Iris pigment epithelial cell (primary cell): ENCODE measurements at regions not wholly inside any gene's neighbourhood (a gene's known extent, or its start where the extent isn't known, plus 50 kb on each side); places are given as distances from the start of the nearest gene placed in this dataset.
A peak's percentile ranks its signal among the peaks of the same experiment; 100 is the strongest.

Source experiments
- DNase-seq: peaks from one replicate; pipeline ENCODE4 v3.0.0-alpha.2; 2011; ENCODE audit warnings: low read depth

DNA sequence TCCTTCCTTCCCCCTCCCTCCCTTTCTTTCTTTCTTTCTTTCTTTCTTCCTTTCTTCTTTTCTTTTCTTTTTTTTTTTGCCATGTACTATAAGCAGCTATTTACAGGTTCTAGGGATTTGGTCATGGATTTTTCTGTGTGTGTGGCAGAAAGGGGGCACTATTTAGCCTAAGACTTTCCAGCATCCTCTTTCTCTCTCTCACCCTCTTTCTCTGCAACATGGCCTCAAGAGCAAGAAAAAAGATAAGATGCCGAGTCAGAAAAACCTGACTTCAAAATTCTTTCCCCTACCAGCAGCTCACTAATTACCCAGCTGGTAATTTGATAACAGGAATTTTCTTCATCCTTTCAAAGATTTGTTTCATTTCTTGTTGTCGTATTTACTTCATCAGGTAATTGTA is 458.3 kb upstream of the ADAMTS5 start:
- DNase-seq = no peak

DNA sequence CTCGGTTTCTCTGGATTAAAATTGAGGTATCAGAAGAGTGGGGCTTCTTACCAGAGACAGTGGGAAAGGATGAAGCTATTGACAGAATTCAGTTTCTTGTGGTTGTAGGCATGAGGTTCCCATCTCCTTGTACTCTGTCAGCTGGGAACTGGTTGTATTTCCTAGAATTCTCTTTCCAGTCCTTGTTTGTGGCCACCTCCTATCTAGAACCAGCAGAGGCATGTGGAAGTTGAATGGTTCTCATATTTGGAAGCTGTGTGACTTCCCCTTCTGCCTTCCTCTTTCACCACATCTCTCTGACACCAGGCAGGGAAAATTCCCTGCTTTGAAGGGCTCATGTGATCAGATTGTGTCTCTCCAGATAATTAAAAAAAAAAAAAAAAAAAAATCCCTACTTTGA is 457.7 kb upstream of the ADAMTS5 start:
- peak; percentile 37 for DNase-seq

DNA sequence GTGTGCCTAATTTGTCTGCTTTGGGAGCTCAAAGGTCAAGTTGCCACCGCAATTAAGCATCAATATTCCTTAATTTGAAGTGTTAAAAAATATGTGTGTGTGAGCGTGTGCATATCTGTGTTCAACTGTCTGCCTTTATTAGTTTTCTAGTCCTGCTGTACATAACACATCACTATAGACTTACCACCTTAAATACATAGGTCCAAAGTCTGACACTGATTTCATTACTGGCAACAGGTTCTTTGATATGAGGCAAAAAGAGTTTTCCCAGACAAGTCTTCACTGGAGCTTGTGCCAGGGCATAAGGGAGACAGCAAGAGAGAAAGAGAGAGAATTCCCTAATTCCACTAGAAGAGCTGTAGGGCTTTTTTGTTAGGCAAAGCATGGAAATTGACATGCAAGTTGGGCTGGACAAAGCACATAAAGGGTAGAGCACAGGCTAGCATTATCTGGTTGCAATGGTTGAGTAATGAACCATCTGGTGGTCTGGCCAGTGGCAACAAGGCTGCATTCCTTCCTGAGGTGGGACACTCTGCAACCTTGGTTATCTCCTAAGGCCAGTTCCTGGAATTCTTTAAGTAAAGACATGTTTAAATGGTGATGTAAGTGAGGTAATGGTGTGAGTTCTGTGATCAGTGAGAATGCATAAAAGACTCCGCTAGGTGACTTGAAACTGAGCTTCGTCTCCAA is 457.2 kb upstream of the ADAMTS5 start:
- DNase-seq = peak; percentile 74

DNA sequence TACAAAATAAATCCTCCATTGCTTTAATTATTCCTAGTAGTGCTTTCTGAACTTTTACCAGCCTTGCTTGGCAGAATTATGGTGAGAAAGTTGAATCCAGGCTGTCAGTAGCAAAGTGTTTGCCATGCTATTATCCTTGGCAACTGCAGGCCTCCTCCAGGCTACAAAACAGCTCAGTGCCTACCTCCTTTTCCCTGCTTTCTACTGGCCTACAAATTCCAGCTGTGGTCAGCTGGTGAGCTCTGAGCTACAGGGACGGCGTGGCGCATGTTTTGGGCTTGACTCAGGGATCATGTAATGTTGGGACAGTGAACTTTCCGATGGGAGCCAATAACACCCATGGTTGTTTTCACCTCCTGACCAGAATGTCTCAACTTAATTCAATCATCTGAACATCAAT is 456.1 kb upstream of the ADAMTS5 start:
- peak; percentile 80 for DNase-seq

DNA sequence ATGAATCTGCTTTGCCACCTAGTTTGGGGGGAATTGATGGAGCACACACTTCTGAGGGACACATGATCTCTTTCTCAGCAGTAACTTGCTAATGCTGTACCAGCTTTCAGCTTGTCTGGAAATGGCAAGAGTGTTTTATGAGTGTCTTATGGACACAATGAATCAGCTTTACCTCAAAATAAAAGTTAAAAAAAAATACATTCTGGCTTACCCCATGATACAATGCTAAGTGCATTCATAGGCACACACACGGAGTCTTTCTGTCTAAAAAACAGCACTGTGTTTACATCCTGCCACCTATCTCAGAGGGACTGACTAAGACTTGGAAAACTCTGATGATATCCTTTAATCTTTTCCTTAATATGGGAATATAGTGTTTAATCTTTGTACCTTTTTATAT is 455.5 kb upstream of the ADAMTS5 start:
- DNase-seq = no peak

DNA sequence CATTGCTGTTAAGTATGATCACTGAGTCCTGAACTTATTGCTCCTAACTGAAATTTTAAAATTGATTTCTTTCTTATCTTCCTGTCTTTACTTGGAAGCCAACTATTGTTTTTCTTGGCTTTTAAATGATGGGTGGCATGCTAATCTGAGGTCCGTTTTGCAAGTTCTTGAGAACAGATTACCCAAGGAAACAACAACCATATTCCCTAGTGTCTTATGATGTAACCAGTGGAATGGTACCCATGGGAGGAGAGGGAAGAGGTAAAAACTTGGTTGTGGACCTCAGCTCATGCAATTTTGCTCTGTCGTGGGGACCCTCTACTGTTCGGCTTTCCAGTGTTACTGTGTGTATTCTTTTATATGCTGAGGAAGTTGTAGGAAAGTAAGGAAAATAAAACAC is 454.8 kb upstream of the ADAMTS5 start:
- DNase-seq = no peak

DNA sequence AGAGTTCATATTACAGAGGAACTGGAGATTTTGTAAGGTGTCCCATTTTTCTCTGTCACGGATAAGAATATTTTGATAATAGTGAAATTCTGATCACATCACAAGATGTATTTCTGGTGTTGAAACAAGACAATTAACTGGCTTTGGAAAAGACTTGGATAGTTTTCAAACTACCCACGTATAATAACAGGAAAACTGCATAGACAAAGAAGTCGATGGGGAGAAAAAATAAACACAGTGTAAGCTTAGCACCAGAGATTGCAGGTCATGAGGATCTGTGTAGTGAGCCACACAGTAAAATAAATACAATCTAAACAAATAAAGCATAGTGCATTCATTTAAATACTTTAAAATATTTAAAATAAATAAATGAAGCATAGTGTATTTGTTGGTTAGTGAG is 452.3 kb upstream of the ADAMTS5 start:
- DNase-seq = no peak

DNA sequence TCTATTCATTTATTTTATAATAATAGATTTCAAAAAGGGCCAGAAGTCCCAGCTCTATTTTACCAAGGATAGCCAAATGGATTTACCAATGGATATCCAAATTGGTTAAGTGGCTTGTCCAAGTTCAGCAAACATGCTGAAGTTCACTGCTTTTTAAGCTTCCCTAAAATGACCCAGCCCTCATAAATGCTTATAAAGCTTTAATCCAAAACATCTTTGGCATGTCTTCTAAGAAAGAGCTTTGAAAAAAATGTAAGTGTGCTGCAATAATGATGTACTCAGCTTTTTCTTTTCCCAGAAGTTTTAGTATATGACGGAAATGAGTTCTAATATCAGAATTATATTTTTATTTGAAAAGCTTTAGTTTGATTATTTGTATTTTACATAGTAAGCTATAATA is 451.5 kb upstream of the ADAMTS5 start:
- peak; percentile 36 for DNase-seq

DNA sequence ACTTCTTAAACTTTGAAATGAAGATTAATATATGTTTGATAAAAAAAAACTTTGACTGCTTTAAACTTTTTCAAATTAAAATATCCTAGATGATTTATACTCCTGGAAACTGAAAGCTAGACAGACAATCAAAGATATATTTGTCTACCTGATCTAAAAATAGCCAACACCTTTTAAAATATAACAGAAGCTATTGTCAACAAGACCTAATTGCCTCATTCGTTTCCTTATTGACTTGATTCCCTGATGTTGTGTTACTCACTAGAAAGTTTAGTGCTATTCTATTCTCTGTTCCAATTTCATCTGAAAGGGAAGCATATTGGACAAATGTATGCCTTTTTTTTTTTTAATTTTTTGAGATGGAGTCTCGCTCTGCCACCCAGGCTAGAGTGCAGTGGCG is 445.6 kb upstream of the ADAMTS5 start:
- no peak for DNase-seq

DNA sequence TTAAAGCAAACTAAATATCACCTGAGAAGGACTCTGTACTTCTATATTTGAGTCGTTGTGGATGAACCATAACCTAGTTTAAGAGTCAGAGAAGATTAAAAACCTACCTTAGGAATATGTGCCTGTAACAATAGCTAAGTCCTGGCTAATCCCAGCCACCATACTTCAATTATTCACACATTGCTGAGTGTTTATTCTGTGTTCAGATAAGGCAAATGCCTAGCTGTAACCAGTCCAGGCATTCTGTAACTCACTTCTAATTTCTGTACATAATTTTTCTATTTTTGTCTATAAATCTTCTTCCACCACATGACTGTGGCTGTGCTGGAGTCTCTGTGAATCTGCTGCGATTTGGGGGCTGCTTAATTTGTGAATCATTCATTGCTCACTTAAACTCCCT is 441.9 kb upstream of the ADAMTS5 start:
- no peak for DNase-seq

DNA sequence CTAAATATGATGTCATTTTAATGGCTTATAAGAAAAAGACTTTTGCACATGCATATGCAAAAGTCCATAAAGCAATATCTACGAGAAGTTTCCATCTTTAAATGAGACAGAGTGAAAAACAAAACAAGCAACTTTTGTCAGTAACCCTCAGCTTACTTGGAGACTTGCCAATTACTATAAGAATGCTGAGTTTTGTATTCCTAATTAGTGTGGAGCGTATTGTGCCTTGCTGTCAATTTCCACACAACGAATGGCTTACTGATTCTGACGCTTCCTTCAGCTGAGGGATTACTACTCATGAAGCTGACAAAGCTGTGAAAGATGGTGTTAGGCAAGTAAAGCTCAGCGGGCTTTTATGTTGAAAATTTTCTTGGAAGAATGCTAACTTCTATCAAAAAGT is 440.4 kb upstream of the ADAMTS5 start:
- no peak for DNase-seq

DNA sequence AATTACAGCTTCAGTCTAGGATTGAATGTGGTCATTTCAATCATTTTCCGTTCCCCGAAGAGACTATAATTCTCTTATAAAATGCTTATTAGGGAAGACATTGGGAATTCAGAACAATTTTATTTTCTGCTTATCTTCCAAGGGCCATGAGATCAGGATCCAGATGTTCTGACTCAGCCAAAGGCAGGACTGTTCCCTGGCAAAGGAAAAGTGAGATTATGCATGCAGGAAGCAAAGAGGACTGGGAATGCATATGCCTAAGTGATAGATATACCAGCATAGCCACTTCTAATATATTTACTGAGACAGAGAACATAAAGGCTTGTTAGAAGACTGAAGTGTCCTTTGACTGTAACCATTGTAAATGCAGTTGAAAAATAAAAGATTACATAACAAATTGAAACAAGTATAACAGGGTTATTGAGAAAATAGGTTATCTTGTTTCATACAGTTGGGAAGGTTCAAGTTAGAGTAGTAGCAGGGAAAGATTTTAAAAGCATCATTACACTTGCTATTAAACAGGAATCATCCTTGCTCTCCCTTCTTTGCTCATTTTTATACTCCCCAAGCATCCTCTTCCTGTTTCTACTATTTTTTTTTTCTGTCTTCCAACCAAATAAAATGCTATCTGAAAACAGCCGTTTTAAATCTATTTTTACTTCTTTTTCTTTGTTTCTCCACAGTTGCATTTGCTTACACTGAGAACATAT is 439.6 kb upstream of the ADAMTS5 start:
- no peak for DNase-seq

DNA sequence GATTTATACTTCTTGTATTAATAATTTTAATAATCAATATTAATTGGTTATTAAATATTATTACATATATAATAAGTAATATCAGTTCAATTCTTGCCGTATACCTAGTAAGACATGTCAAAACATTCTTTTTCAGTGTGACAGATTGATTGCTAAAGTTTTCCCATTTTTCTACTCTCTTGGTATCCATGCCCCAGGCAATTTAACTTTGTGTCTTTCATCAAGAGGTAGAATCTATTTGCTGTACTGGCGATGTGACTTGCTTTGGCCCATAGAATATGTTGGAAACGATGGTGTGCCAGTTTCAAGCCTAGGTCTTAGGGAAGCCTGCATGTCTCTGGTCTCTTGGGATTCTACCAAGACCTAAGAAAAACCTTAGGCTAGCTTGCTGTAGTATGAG is 436.1 kb upstream of the ADAMTS5 start:
- no peak for DNase-seq

DNA sequence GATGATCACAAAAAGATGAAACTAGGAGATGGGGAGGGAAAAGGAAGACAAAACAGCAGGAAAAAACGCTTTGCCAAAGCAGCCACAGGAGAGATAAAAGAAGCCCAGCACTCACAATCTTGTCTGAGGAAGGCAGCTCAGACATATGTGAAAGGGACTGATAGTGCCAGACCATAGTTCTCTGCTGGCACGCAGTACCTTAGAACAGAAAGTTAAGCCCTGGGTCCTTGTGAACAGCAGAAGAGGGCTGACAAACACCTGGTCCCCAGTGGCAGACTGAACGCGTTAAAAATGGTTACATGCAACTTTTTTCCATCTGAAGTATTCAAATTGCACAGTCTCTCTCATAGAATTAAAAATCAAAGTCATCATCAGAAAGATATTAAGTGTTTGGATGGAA is 433.2 kb upstream of the ADAMTS5 start:
- no peak for DNase-seq

DNA sequence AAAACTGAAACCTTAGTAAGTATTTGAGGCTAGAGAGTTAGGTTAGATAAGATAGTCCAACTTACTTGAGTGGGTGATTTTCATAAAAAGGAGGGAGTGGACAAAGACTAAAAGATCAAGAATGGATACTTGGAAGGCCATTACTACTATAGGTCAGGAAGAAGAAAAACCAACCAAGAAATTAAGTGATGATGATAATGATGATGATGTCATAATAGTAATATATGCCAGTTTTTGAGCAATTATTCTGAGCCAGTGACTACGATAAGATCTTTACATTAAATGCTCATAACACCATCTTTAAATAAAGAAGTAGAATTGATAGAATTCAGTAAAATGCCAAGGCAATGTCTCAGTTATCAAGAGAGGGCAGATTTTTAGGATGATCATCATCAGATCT is 430.7 kb upstream of the ADAMTS5 start:
- no peak for DNase-seq

DNA sequence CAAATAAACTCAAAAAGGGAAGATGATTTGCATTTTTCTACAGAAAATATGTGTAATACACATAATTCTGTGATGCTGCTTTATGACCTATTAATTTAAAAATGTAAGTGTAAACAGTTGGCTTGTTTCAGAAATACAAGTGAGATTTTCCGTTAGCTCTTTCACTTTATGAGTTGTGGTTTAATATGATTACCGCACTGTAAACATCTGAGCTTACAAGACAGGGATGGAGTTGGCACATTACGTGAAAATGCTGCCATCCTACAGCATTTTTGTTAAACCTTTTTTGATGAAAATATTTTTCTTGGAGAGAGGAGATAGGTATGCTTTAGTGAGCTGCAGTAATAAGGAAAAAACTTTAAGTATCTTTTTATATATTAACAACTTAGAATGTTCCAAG is 426.8 kb upstream of the ADAMTS5 start:
- peak; percentile 20 for DNase-seq

DNA sequence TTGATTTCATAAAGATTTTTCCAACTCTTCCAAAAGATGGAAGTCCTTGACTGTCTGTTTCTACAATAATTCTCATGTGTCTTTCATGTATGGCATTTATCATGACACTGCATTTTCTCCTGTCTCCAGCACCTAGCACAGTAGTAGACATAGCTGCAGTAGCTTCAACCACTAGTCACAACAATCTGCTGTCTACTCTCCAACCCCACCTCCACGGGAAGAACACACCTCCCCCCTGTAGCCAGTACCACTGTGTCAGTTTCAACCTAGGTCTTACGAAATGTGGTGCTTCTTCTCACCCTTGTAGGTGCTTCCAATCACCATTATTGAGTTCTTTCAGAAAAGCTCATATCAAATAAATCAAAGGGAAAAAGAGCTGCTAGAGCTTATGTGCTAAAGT is 425.1 kb upstream of the ADAMTS5 start:
- DNase-seq = no peak

DNA sequence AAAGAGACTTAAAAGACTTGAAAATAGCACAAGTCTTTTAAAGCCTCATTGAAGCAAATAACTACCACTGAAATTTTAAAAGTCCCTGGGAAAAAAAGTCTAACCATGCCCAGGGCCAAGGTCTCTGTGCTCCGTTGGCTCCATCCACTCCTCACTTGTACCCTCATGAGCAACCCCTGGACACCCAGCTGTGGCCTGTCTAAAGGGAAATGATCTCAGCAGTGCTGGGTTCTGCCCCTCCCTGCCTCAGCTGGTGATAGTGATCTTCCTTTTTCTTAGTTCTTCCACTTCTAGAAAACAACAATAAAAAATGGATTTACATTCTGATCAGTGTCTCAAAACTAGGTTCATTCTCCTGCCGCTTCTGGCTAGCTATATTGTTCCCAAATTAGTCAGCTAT is 423.5 kb upstream of the ADAMTS5 start:
- no peak for DNase-seq

DNA sequence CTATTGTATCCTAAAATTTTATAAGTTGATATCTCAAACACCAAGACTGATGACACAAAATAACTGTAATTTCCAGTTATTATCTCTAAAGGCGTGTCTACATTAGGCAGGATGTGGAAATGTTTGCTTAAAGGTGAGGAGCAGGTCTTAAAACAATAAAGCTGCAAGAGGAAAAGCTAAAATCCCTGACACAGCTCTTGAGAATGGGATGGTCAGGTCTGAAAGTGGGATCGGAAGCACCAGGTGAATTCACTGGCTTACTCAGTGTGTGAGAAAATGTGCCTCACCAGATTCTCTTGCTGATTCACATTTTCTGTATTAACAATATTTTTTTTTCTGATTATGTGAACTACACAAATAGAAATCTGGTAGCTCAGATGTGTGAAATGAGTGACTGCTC is 421.9 kb upstream of the ADAMTS5 start:
- no peak for DNase-seq

DNA sequence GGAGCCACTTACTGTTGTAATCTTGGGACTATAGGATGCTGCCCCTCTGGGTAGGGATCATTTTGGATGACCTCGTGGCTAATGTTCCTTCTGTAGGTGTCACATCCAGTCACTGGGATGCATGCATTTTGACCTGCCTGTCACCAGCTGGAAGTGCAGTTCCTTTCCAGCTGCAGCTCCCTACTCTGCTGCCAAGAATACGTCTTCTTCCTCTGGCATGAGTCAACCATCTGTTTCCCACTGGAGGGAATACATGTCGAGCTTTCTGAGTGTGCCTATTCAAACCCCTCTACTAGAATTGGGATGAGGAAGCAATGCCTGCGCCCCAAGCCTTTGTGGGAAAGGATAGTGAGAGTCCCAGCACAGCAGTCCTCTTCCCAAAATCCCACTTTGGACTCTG is 415.5 kb upstream of the ADAMTS5 start:
- DNase-seq = no peak

DNA sequence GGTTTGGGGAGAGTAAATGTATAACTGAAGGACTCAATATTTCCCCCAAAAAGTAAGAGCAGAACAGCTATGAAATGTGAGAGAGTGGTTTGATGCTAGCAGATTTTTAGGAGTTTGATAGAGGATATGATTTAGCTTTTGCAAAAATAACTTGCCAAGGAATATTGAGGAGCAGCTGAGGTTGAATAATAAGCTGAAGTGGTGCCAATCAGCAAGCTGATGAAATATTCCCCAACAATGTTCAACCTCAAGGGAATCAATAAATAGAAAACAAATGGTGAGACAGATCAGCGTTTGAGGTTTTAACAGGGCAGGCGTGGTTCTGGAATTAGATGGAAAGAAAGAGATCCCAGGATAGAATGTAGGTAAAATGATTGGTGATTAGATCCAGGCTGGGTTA is 413.4 kb upstream of the ADAMTS5 start:
- no peak for DNase-seq

DNA sequence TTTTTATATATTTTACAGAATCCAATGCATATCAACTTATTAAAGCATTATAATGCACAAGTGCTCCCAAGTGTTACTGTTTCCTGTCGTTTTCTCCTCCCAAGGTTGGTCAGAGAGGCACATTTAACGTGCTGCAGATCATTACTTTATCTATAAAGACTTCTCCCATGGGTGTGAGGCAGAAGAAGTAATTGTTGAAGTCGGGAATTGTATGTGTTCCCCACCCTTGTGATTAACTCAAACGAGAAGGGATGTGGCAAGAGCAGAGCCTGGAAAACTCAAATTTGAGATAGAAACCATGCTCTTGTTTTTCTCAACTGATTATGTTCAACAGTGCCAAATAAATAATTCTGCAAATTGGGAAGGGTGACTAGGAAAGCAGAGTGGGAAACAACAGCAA is 412.5 kb upstream of the ADAMTS5 start:
- no peak for DNase-seq

DNA sequence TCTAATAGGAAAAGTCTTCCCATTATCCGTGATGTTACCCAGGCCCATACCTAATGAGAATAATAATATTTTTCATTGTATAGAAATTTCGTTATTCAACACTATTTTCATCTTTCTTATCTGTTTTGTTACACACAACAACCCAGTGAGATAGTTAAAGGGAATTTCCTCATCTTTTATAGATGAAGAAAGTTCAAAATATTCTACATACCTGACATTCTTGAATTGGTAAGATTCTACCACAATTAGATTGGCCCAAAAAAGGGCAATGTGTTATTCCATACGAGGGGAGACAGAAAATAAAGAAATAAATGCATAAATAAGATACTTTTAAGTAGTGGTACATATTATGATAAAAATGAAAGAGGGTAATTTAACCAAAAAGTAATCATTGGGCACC is 405.5 kb upstream of the ADAMTS5 start:
- DNase-seq = peak; percentile 30

DNA sequence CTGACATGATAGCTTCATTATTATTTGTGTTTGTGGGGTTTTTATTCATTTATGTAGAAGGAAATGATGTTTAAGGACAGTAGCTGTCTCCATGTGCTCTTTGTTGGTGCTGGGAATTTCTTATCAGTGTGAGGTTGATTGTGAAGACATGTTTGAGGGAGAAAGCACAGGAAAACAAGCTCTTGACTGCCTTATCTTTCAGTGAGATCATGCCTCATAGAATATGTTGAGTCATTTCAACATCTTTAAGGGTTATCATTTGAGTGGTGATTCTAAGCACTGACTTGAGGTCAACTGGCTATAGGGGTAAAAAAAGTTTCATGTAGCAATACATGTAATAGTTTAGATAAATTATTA is 405.1 kb upstream of the ADAMTS5 start:
- DNase-seq = peak; percentile 84
